Inflammatory macrophage (primary cell): ENCODE measurements at regions not wholly inside any gene's neighbourhood (a gene's known extent, or its start where the extent isn't known, plus 50 kb on each side); places are given as distances from the start of the nearest gene placed in this dataset.

ENCODE experiments used
- DNase-seq, 2 donors: peaks; one replicate each; pipeline ENCODE4 v3.0.0-alpha.2; 2020 to 2022

- DNase-seq = no peak
Observed at GRCh38 chr9:107940616-107941595, 451.3 kb upstream of the KLF4 start.

- DNase-seq = no peak
Observed at GRCh38 chr9:107938801-107939386, 449.3 kb upstream of the KLF4 start.

- DNase-seq = no peak
Observed at GRCh38 chr9:107935931-107936330, 446.4 kb upstream of the KLF4 start.

GRCh38 chr9:107933516-107933915 lies 443.9 kb upstream of the KLF4 start:
- DNase-seq = no peak

GRCh38 chr9:107933097-107933496 lies 443.5 kb upstream of the KLF4 start:
- DNase-seq = peak in 1 of 2 donors; percentile 16

- no peak for DNase-seq
Observed at GRCh38 chr9:107932601-107933000, 443.0 kb upstream of the KLF4 start.

GRCh38 chr9:107932046-107932445 lies 442.5 kb upstream of the KLF4 start:
- peak; percentile 27 to 79 for DNase-seq

GRCh38 chr9:107931071-107931715 lies 441.6 kb upstream of the KLF4 start:
- DNase-seq = no peak

- DNase-seq = peak; percentile 89 to 90
Observed at GRCh38 chr9:107929443-107929842, 439.9 kb upstream of the KLF4 start.

GRCh38 chr9:107928701-107929371 lies 439.3 kb upstream of the KLF4 start:
- DNase-seq = peak; percentile 30 to 39

GRCh38 chr9:107927276-107927675 lies 437.7 kb upstream of the KLF4 start:
- no peak for DNase-seq

- DNase-seq = no peak
Observed at GRCh38 chr9:107925749-107926297, 436.3 kb upstream of the KLF4 start.

- no peak for DNase-seq
Observed at GRCh38 chr9:107922260-107922659, 432.7 kb upstream of the KLF4 start.

- DNase-seq = no peak
Observed at GRCh38 chr9:107919263-107919662, 429.7 kb upstream of the KLF4 start.

- DNase-seq = no peak
Observed at GRCh38 chr9:107918749-107919148, 429.2 kb upstream of the KLF4 start.

GRCh38 chr9:107914151-107914550 lies 424.6 kb upstream of the KLF4 start:
- peak in 1 of 2 donors; percentile 76 for DNase-seq

GRCh38 chr9:107907715-107908114 lies 418.1 kb upstream of the KLF4 start:
- no peak for DNase-seq

GRCh38 chr9:107907255-107907654 lies 417.7 kb upstream of the KLF4 start:
- peak; percentile 53 to 70 for DNase-seq

GRCh38 chr9:107906074-107906473 lies 416.5 kb upstream of the KLF4 start:
- no peak for DNase-seq

GRCh38 chr9:107905308-107906020 lies 415.9 kb upstream of the KLF4 start:
- no peak for DNase-seq

- no peak for DNase-seq
Observed at GRCh38 chr9:107899961-107900330, 410.4 kb upstream of the KLF4 start.

GRCh38 chr9:107898761-107899160 lies 409.2 kb upstream of the KLF4 start:
- no peak for DNase-seq
